HG03280 (cell line): ENCODE measurements at regions not wholly inside any gene's neighbourhood (a gene's known extent, or its start where the extent isn't known, plus 50 kb on each side); places are given as distances from the start of the nearest gene placed in this dataset.
A peak's percentile ranks its signal among the peaks of the same experiment; 100 is the strongest.
"Not testable (repeated sequence)": the region's sequence is repeated elsewhere in the genome, so short reads cannot be mapped to it uniquely, and the experiment has no call there.

Experiments
- ATAC-seq: cut with Tn5 transposase; IDR thresholded peaks from one replicate; pipeline ENCODE4 v1.9.1; 2021; ENCODE audit warnings: mild to moderate bottlenecking, moderate library complexity; ENCODE audit not compliant: unreplicated experiment

- ATAC-seq: not testable (repeated sequence)
Measured at GRCh38 chr20:53654521-53654920, 60.9 kb upstream of the ZNF217 start.

GRCh38 chr20:53652859-53653517 is 59.3 kb upstream of the ZNF217 start:
- peak; percentile 5 for ATAC-seq

- ATAC-seq: peak; percentile 74
Measured at GRCh38 chr20:53652090-53652858, 58.6 kb upstream of the ZNF217 start.

- not testable (repeated sequence) for ATAC-seq
Measured at GRCh38 chr20:53649493-53649892, 55.9 kb upstream of the ZNF217 start.

GRCh38 chr20:53647286-53647821 is 53.7 kb upstream of the ZNF217 start:
- no peak for ATAC-seq

GRCh38 chr20:53646550-53646949 is 52.9 kb upstream of the ZNF217 start:
- ATAC-seq: no peak

- no peak for ATAC-seq
Measured at GRCh38 chr20:53645582-53645897, 51.9 kb upstream of the ZNF217 start.

GRCh38 chr20:53644108-53644507 is 50.5 kb upstream of the ZNF217 start:
- not testable (repeated sequence) for ATAC-seq
